HS-5 (cell line): ENCODE measurements at regions not wholly inside any gene's neighbourhood (a gene's known extent, or its start where the extent isn't known, plus 50 kb on each side); places are given as distances from the start of the nearest gene placed in this dataset.
"Not testable (repeated sequence)": the region's sequence is repeated elsewhere in the genome, so short reads cannot be mapped to it uniquely, and the experiment has no call there.

ENCODE experiments used
- DNase-seq: peaks from one replicate; pipeline ENCODE4 v3.0.0-alpha.2; 2012; ENCODE audit warnings: low read depth

GRCh38 chr18:22816266-22817176, 116.6 kb upstream of the RBBP8 start:
- no peak for DNase-seq

GRCh38 chr18:22817844-22818243, 115.3 kb upstream of the RBBP8 start:
- DNase-seq, result no peak

DNA sequence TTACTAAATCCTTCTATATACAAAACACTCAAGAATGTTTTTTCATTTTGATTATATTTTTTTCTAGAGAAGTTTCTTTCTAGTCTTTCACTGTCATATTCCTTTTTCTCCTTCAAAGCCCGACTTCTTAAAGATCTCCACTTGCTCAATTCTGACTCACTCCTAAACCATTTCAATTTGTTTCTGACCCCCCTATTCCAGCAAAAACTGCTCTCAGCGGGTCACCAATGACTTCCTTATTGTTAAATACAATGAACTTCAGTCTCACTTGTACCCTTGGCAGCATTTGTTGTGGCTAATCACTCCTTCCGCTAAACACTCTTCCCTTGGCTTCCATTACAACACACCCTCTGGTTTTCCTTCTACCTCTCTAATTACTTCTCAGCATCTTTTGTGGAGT, 111.1 kb upstream of the RBBP8 start:
- peak; percentile 55 for DNase-seq

DNA sequence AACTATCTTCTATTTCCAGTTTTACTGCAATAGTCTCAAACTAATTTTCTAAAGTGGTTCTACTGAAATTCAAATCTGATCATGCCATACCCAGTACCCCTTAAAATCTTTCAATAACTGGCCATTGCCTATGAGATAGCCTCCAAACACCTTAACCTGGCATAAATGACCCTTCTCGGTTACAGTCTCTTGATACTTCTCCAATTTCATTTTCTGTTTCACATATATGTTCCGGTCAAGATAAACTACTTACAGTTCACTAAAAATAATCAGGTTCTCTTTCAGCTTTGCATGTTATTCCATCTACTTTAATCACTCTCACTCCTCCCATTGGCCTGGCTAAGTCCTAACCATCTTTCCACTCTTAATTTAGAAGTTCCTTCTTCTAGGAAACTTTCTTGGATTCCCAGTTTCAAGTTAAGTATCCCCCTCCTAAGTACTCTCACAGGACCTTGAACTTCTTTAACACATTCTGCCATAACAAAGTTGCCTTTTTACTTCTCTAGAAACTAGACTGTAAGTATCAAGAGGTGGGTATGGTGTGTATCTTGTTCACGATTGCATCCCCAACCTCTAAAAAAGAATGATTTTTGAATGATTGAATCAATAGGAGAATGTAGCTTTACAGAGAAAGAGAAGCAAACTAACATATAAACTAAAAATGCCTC, 110.2 kb upstream of the RBBP8 start:
- no peak for DNase-seq

- no peak for DNase-seq
Measured at GRCh38 chr18:22826726-22827125, 106.4 kb upstream of the RBBP8 start.

DNA sequence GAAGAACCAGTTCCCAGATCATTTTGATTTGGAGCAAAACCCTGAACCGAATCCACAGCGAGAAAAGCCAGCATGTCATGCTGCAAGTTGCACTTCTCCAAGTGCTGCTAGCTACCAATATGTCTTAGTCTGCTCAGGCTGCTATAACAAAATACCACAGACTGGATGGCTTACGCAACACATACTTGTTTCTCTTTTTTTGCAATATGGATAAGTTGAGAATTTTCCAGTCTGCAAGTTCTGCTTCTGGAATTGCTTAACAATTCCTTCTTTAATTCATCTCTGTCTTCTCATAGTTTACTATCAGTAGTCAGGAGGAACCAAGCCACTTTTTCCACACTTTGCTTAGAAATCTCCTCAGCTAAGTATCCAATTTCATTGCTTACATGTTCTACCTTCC, 105.9 kb upstream of the RBBP8 start:
- DNase-seq, result no peak

GRCh38 chr18:22827741-22828140, 105.4 kb upstream of the RBBP8 start:
- no peak for DNase-seq

GRCh38 chr18:22828171-22828570, 105.0 kb upstream of the RBBP8 start:
- peak; percentile 65 for DNase-seq

DNA sequence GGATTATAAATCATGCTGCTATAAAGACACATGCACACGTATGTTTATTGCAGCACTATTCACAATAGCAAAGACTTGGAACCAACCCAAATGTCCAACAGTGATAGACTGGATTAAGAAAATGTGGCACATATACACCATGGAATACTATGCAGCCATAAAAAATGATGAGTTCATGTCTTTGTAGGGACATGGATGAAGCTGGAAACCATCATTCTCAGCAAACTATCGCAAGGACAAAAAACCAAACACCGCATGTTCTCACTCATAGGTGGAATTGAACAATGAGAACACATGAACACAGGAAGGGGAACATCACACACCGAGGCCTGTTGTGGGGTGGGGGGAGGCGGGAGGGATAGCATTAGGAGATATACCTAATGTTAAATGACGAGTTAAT, 104.5 kb upstream of the RBBP8 start:
- not testable (repeated sequence) for DNase-seq

GRCh38 chr18:22829781-22830180, 103.3 kb upstream of the RBBP8 start:
- DNase-seq, result no peak

- no peak for DNase-seq
Measured at GRCh38 chr18:22830511-22830910, 102.6 kb upstream of the RBBP8 start.

DNA sequence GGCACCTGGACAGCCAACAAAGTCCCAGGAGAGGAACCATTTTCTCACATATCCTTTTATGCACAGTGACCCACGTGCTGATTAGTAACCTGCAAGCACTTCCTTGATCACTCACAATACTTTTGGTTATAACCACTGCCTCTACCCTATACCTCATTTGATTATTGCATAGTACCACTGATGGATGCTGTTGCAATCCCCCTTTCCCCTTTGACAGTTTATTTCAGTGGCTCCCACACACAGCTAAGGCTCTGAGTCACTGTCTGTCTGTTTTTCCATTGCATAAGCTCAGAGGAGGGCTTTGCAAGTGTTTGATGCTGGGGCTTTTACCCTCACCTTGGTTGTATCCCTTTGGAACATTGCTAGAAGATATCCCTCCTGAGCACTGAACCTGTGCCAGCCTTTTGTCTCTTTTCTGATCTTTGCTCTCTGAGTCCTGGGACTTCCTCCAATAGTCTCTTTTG, 101.7 kb upstream of the RBBP8 start:
- no peak for DNase-seq

DNA sequence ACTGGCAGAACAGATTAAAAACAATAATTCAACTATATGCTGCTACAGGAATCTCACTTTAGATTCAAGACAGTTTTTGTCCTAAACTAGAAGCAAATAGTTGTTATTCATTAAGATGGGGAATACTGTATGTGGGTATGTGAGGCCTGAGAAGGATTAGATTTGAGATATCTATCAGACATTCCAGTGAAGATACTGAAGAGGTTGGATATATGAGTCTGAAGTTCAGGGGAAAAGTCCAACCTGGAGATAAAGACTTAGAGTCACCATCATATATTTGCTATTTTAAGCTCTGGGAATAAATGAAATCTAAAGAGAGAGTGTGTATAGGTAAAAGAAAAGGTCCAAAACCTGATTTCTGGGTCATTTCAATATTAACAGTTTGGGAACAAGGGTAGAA, 96.2 kb upstream of the RBBP8 start:
- DNase-seq, result no peak

GRCh38 chr18:22838221-22838620, 94.9 kb upstream of the RBBP8 start:
- DNase-seq, result no peak

DNA sequence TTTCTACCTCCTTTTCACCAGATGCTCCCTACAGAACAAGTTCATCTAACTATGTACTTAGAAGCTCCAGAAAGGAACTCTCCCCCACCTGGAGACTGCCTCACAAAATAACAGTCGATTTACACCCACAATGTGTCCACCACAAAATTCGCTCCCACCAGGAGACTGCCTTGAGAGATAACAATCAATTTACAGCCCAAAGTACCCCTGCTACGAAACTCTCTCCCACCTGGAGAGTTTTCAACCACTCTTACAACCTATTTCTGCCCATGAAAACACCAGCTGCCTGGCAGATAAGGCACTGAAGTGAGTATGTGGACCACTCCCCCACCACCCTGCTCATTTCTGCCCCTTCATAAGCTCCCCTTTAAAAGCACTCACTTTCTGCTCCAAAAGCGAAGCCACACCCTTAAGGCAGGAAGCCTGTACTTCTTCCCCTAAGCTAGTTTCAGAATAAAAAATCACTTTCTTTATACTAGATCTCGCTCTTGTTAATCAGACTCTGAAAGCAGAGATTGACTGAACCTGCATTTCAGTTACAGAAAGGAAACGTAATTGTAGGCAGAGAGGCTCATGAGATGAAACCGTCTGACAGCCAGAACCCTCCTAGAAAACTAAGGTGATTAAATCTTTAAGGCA, 94.4 kb upstream of the RBBP8 start:
- no peak for DNase-seq

DNA sequence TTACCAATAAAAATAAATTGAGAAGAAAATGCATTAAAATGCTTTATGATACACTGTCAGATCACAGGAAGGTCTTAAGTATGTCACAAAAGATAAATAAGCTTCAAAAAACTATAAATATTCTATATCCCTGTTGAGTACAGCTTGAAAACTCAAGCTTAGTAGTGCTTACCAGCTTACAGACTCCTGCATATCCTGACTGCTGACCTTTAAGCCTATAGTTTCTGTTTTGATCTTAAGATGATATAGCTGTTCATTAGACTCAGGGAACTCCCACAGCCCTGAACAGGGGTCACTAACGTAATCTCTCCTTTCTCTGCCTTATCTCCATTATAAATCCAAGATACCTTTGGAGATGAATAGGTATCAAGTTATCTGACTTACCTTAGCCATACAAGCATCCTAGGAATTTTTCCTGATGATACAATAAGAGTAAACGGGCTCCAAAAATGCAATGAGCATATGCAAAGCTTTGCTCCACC, 93.7 kb upstream of the RBBP8 start:
- DNase-seq, result no peak

DNA sequence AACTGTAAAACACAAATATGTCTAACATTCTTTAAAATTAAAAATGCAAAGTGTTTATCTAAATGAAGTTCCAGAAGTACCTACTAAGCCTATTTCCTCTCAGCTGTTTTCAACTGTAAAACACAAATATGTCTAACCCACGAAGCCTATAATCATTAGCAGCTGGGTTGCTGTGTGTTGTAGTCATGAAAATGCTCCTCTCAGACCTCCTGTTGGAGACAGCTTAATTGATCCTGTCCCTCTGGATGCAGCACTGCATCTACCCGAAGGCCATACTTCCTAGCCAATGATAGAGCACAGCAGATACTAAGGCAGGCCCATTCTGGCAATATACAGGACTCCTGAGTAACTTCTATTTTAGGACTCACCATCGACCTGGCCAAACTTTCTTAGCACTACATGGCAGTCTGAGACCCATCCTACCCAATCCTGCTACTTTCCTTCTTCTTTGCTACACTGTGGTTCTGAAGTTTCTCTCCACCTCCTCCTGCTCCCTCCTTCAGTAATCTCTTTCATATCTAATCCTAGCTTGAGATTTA, 92.5 kb upstream of the RBBP8 start:
- DNase-seq, result no peak

- no peak for DNase-seq
Measured at GRCh38 chr18:22841840-22842239, 91.3 kb upstream of the RBBP8 start.

GRCh38 chr18:22844190-22844589, 88.9 kb upstream of the RBBP8 start:
- DNase-seq, result no peak

DNA sequence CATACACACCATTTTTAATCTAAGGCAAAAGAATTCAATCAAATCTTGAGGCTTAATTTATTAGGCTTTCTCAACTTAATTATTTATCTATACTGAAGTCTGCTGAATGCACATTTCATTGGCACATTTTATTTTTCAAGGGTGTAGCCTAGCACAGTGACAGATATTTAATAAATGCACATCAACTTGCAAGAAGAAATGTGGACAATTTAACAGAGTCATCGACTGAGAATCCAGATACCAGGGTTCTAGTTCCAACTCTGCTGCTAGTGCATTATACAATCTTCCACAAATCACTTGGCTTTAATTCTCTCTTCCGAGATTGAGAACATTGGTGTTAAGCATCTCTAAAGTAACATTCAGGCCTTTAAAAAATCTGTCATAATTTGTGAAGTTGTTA, 88.5 kb upstream of the RBBP8 start:
- DNase-seq, result no peak

DNA sequence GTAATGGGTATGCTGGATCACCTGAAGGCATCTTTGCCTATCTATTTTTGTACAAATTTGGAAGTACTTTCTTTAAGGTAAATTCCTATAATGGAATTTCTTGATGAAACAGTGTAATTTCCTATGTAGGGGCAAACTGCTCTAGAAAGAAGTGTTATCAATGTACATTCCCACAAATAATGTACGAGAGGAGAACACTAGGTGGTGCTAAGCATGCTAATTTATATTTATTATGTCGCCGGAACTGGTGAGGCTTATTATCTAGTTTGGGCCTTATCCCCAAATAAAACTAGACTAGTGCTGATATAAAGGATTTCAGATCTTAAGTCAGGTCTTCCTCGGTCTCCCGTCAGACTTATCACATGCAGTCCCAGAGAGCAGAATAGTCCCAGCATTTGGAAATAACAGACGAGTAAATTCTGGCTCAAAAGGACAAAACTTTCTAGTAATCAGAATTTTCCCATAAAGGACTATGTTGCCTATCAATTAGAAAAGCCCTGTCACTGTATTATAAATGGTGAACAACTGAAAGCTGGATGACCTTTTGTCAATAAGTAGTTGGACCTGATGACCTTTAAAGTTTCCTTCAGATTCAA, 86.9 kb upstream of the RBBP8 start:
- no peak for DNase-seq

- DNase-seq, result no peak
Measured at GRCh38 chr18:22846697-22847096, 86.4 kb upstream of the RBBP8 start.
